Coronary artery (tissue), 2 donors: ENCODE measurements at regions not wholly inside any gene's neighbourhood (a gene's known extent, or its start where the extent isn't known, plus 50 kb on each side); places are given as distances from the start of the nearest gene placed in this dataset.

Source experiments
- DNase-seq: peaks from one replicate; pipeline ENCODE4 v3.0.0-alpha.2; 2017; ENCODE audit warnings: low spot score
- H3K27ac ChIP-seq, 2 donors: fragments of 200-600 bp; sonication (generic); one replicate each; pipeline ENCODE4 v1.5.1; 2016 to 2019
- H3K4me3 ChIP-seq: fragments of 200-600 bp; sonication (generic); 2 replicates; pipeline ENCODE4 v1.5.1; 2016; ENCODE audit warnings: mild to moderate bottlenecking, moderate library complexity
- TF ChIP-seq, protein P1 (sequence below): fragments of 200-600 bp; sonication (generic); IDR thresholded peaks from one replicate; pipeline ENCODE4 v1.5.1; 2019; ENCODE audit warnings: antibody characterized with exemption

DNA sequence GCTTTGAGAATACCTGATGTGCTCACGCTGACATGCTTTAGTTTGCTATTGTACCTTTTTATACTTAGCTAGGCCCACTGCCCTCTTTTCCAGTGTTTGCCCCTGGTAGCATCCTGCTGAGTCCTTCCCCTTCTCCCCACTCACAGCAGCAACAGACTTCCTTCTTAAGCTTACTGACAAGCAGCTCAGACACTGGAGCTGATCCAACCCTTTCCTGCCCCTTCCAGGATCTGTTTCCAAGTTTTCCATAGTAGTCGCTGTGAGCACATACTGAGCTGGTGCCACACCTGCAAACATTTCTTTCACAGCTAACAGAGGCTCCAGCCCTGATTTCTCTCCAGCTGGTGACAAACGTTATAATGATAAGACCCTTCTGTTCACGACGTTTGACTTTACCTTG lies 991.4 kb upstream of the CELF4 start:
- H3K27ac ChIP-seq = no peak overlapping the region
- DNase-seq = no peak
- H3K4me3 ChIP-seq = no peak overlapping the region
- TF ChIP-seq, protein P1, sequence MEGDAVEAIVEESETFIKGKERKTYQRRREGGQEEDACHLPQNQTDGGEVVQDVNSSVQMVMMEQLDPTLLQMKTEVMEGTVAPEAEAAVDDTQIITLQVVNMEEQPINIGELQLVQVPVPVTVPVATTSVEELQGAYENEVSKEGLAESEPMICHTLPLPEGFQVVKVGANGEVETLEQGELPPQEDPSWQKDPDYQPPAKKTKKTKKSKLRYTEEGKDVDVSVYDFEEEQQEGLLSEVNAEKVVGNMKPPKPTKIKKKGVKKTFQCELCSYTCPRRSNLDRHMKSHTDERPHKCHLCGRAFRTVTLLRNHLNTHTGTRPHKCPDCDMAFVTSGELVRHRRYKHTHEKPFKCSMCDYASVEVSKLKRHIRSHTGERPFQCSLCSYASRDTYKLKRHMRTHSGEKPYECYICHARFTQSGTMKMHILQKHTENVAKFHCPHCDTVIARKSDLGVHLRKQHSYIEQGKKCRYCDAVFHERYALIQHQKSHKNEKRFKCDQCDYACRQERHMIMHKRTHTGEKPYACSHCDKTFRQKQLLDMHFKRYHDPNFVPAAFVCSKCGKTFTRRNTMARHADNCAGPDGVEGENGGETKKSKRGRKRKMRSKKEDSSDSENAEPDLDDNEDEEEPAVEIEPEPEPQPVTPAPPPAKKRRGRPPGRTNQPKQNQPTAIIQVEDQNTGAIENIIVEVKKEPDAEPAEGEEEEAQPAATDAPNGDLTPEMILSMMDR = no peak

DNA sequence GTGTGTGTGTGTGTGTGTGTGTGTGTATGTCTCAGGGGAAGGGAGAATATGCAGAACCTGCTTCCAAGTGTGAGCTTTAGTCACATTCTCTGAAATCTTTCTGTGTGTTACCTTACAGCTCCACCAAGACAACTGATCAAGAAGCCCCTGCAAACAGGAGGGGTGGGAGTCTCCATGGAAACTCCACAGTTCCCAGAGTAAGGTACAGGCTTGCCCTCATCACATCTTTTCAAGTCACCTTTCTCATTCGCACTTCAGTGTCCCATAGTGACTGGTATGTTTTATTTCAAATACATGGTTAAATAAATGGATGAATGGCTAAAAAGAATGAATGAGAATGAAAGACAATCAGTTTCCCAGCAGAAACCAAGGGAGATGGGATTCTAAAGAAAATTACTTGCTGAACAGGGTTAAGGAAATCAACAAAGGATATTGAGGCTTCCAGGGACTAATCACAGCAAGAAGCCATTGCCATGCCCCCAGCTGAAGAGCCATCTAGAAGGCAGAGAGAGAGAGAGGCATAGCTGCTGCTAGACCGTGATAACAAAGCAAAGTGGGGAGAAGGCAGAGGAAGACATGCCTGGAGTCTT lies 987.2 kb upstream of the CELF4 start:
- Histone ChIP-seq H3K27ac (no peak overlapping the region), H3K4me3 (no peak overlapping the region)
- TF ChIP-seq, protein P1 = no peak
- DNase-seq = no peak

DNA sequence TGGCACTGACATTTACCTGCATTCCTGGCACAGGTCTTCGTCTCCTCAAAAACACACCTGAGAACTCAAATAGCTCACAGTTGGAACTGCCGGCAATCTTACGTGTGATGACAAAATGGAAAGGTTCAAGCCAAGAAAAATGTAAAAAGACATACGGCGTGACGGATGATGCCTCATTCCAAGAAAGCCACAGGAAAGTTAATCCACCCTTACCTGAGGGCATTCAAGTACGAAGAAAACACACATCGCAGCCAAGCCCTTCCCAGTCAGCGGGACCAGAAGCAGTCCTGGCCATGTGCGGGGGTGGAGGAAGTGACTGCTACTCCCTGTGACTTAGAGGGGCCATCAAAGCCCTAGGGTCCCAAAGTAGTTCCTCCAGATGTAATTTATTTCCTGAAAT lies 986.3 kb upstream of the CELF4 start:
- no peak overlapping the region for H3K4me3 ChIP-seq
- DNase-seq = no peak
- TF ChIP-seq, protein P1 = no peak
- no peak overlapping the region for H3K27ac ChIP-seq

DNA sequence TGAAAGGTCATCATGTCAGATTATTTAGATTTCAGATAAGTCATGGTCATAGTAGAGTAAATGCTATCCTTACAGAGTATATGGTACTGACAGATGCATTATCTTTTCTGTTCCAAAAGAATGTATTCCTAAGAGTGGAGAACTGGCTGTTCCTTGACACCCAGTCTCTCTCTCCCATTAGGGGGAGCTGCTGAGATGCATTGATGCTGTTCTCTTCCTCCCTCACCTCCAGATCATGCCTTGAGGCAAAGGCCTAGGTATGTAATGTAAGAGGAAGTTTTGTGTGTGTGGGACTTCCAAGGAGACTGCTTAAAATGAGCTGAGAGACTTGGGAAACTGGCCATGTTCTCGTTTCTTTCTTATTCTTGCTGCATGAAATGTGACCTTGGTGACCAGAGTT lies 979.5 kb upstream of the CELF4 start:
- no peak for DNase-seq
- TF ChIP-seq, protein P1 = no peak
- Histone ChIP-seq H3K4me3 (no peak overlapping the region), H3K27ac (no peak overlapping the region)

DNA sequence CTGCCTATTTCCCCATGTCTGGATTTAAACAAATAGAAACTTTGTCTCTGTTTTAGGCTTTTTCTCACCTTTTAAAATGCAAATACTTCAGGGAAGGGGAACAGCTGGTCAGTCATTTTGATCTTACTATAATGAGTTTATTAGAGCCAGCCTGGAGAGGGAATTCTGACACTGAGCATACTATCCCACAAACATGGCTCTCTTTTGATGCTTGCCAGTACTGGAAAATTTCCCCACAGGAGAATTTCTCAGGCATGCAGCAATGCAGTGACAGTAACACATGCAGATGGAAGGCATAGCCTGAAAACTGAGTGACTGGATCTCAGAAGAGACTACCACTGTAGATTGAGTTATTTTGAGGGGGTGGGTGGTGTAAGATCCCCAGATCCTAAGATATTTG lies 974.3 kb upstream of the CELF4 start:
- TF ChIP-seq, protein P1 = no peak
- no peak overlapping the region for H3K27ac ChIP-seq

DNA sequence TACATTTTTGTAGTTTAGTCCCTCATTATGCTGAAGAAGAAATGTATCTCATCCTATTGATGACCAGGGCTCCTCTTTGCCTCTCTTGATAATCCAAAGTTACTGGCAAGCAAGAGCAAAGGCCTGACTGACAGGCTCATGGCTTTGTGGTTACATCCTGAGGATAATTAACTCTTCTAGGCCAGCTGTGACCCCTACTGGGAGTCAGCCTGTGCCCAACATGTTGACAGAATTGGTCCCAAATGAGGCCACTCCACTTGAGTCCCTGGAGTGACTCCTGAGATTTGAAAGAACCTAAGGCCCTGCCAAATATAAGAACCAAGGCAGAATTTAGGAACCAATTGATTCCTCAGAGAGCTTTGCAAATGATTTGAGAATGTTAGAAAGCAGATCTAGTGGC lies 973.8 kb upstream of the CELF4 start:
- DNase-seq = no peak
- Histone ChIP-seq H3K27ac (no peak overlapping the region), H3K4me3 (no peak overlapping the region)
- TF ChIP-seq, protein P1 = no peak

More for the DNA sequence above, 974.3 kb upstream of the CELF4 start:
- H3K4me3 ChIP-seq = no peak overlapping the region
- DNase-seq = no peak

DNA sequence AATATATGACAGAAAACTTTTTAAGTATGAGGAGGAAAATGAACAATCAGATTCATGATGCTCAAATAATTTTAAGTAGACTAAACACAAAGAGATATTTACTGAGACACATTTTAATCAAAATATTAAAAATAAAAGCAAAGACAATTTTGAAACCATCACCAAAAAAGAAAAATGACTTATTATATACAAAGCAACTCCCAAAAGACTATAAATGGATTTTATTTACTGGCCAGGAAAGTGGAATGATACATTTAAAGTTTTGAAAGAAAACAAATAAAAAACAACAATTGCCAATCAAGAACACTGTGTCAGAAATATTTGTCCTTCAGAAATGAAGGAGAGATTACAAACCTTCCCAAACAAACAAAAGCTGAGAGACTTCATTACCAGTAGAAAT lies 968.5 kb upstream of the CELF4 start:
- DNase-seq = no peak
- TF ChIP-seq, protein P1 = no peak
- Histone ChIP-seq H3K4me3 (no peak overlapping the region), H3K27ac (no peak overlapping the region)
